ENCODE measurements at regions not wholly inside any gene's neighbourhood (a gene's known extent, or its start where the extent isn't known, plus 50 kb on each side); places are given as distances from the start of the nearest gene placed in this dataset.

- TF ChIP-seq ZBTB7A (IDR thresholded peaks at IDR 0.05; ENCODE audit: low read depth) (no peak), CREB1 (IDR thresholded peaks at IDR 0.05; ENCODE audit: low read depth) (no peak), YY1 (IDR thresholded peaks at IDR 0.05; ENCODE audit: low read depth) (no peak), EP300 (IDR thresholded peaks at IDR 0.05; ENCODE audit: borderline replicate concordance) (no peak), CEBPB (IDR thresholded peaks at IDR 0.05) (no peak), FOXM1 (IDR thresholded peaks at IDR 0.05; ENCODE audit: borderline replicate concordance, low read depth) (no peak), TEAD4 (IDR thresholded peaks at IDR 0.05) (no peak)
Measured at GRCh38 chr10:118470470-118470869, 125.0 kb downstream of the PRLHR start.

- TF ChIP-seq EP300 (IDR thresholded peaks at IDR 0.05; ENCODE audit: borderline replicate concordance) (no peak), RAD21 (IDR thresholded peaks at IDR 0.05; ENCODE audit: low read depth) (no peak)
Measured at GRCh38 chr10:118467200-118467599, 125.1 kb upstream of the FAM204A start.

- no peak for TF ChIP-seq REST (IDR thresholded peaks at IDR 0.05; ENCODE audit: low read depth)
- no peak for TF ChIP-seq MAX (IDR thresholded peaks at IDR 0.05)
- TF ChIP-seq ZBTB7A (IDR thresholded peaks at IDR 0.05; ENCODE audit: low read depth) = no peak
- TF ChIP-seq EP300 (IDR thresholded peaks at IDR 0.05; ENCODE audit: borderline replicate concordance) = no peak
- no peak for TF ChIP-seq EGR1 (IDR thresholded peaks at IDR 0.05)
Measured at GRCh38 chr10:118465300-118465874, 123.3 kb upstream of the FAM204A start.

- no peak for TF ChIP-seq CEBPB (IDR thresholded peaks at IDR 0.05)
- TF ChIP-seq ZBTB7A (IDR thresholded peaks at IDR 0.05; ENCODE audit: low read depth) = no peak
- no peak for TF ChIP-seq TAF1 (IDR thresholded peaks at IDR 0.05; ENCODE audit: low read depth)
- TF ChIP-seq FOXM1 (IDR thresholded peaks at IDR 0.05; ENCODE audit: borderline replicate concordance, low read depth) = no peak
- no peak for TF ChIP-seq MAX (IDR thresholded peaks at IDR 0.05)
- TF ChIP-seq REST (IDR thresholded peaks at IDR 0.05; ENCODE audit: low read depth) = no peak
- TF ChIP-seq TEAD4 (IDR thresholded peaks at IDR 0.05) = no peak
- no peak for TF ChIP-seq USF1 (IDR thresholded peaks at IDR 0.05)
- no peak for TF ChIP-seq TCF12 (IDR thresholded peaks at IDR 0.05; ENCODE audit: low read depth)
- no peak for TF ChIP-seq EP300 (IDR thresholded peaks at IDR 0.05; ENCODE audit: borderline replicate concordance)
- no peak for TF ChIP-seq RAD21 (IDR thresholded peaks at IDR 0.05; ENCODE audit: low read depth)
- no peak for TF ChIP-seq EGR1 (IDR thresholded peaks at IDR 0.05)
- TF ChIP-seq YY1 (IDR thresholded peaks at IDR 0.05; ENCODE audit: low read depth) = no peak
Measured at GRCh38 chr10:118463740-118464139, 121.6 kb upstream of the FAM204A start.

- TF ChIP-seq EP300 (IDR thresholded peaks at IDR 0.05; ENCODE audit: borderline replicate concordance) (no peak), REST (IDR thresholded peaks at IDR 0.05; ENCODE audit: low read depth) (no peak), ZBTB7A (IDR thresholded peaks at IDR 0.05; ENCODE audit: low read depth) (no peak)
Measured at GRCh38 chr10:118462401-118462800, 120.3 kb upstream of the FAM204A start.

- no peak for TF ChIP-seq FOXM1 (IDR thresholded peaks at IDR 0.05; ENCODE audit: borderline replicate concordance, low read depth)
- TF ChIP-seq TAF1 (IDR thresholded peaks at IDR 0.05; ENCODE audit: low read depth) = no peak
- TF ChIP-seq EGR1 (IDR thresholded peaks at IDR 0.05) = no peak
- TF ChIP-seq YY1 (IDR thresholded peaks at IDR 0.05; ENCODE audit: low read depth) = no peak
- TF ChIP-seq NFIC (IDR thresholded peaks at IDR 0.05) = no peak
- TF ChIP-seq REST (IDR thresholded peaks at IDR 0.05; ENCODE audit: low read depth) = no peak
- TF ChIP-seq RAD21 (IDR thresholded peaks at IDR 0.05; ENCODE audit: low read depth) = peak; percentile 85
- TF ChIP-seq EP300 (IDR thresholded peaks at IDR 0.05; ENCODE audit: borderline replicate concordance) = no peak
Measured at GRCh38 chr10:118459642-118460193, 117.6 kb upstream of the FAM204A start.
